ENCODE measurements at regions not wholly inside any gene's neighbourhood (a gene's known extent, or its start where the extent isn't known, plus 50 kb on each side); places are given as distances from the start of the nearest gene placed in this dataset.

- TF ChIP-seq POLR2A (IDR thresholded peaks at IDR 0.05) = no peak
- TF ChIP-seq CTCF (IDR thresholded peaks at IDR 0.05) = no peak
These were observed 708.4 kb upstream of the EPHA7 start for GRCh38 chr6:94127716-94128115.

Data from heart left ventricle (tissue), 13 donors.